ENCODE measurements at regions not wholly inside any gene's neighbourhood (a gene's known extent, or its start where the extent isn't known, plus 50 kb on each side); places are given as distances from the start of the nearest gene placed in this dataset.

- no peak for DNase-seq
These were observed 527.9 kb upstream of the MDFIC2 start for GRCh38 chr3:70840106-70840870.

- no peak for DNase-seq
These were observed 521.0 kb upstream of the MDFIC2 start for GRCh38 chr3:70833239-70833960.

GRCh38 chr3:70832834-70833205 lies 520.4 kb upstream of the MDFIC2 start:
- DNase-seq: peak; percentile 70

- peak; percentile 92 for DNase-seq
These were observed 519.8 kb upstream of the MDFIC2 start for GRCh38 chr3:70832089-70832833.

GRCh38 chr3:70829092-70829491 lies 516.7 kb upstream of the MDFIC2 start:
- DNase-seq: peak; percentile 18

GRCh38 chr3:70824773-70825172 lies 512.3 kb upstream of the MDFIC2 start:
- peak; percentile 52 for DNase-seq

GRCh38 chr3:70824078-70824477 lies 511.6 kb upstream of the MDFIC2 start:
- no peak for DNase-seq

GRCh38 chr3:70823622-70824021 lies 511.2 kb upstream of the MDFIC2 start:
- no peak for DNase-seq

GRCh38 chr3:70822669-70823068 lies 510.2 kb upstream of the MDFIC2 start:
- no peak for DNase-seq

- DNase-seq: no peak
These were observed 509.2 kb upstream of the MDFIC2 start for GRCh38 chr3:70821602-70822001.

GRCh38 chr3:70820397-70820796 lies 508.0 kb upstream of the MDFIC2 start:
- no peak for DNase-seq

- no peak for DNase-seq
These were observed 505.7 kb upstream of the MDFIC2 start for GRCh38 chr3:70818145-70818544.

- DNase-seq: no peak
These were observed 503.9 kb upstream of the MDFIC2 start for GRCh38 chr3:70816346-70816745.

GRCh38 chr3:70815817-70816216 lies 503.4 kb upstream of the MDFIC2 start:
- no peak for DNase-seq

- no peak for DNase-seq
These were observed 500.9 kb upstream of the MDFIC2 start for GRCh38 chr3:70813311-70813710.

GRCh38 chr3:70811880-70812279 lies 499.4 kb upstream of the MDFIC2 start:
- DNase-seq: peak; percentile 24

GRCh38 chr3:70808881-70809280 lies 496.4 kb upstream of the MDFIC2 start:
- no peak for DNase-seq

GRCh38 chr3:70806556-70806955 lies 494.1 kb upstream of the MDFIC2 start:
- no peak for DNase-seq

- DNase-seq: no peak
These were observed 493.6 kb upstream of the MDFIC2 start for GRCh38 chr3:70806021-70806420.

- peak; percentile 14 for DNase-seq
These were observed 492.8 kb upstream of the MDFIC2 start for GRCh38 chr3:70805061-70805889.

- no peak for DNase-seq
These were observed 491.5 kb upstream of the MDFIC2 start for GRCh38 chr3:70803891-70804290.

- DNase-seq: no peak
These were observed 490.9 kb upstream of the MDFIC2 start for GRCh38 chr3:70803319-70803718.

- DNase-seq: no peak
These were observed 488.5 kb upstream of the MDFIC2 start for GRCh38 chr3:70800951-70801350.

Measured in HCEC 1CT (cell line).